ENCODE measurements at regions not wholly inside any gene's neighbourhood (a gene's known extent, or its start where the extent isn't known, plus 50 kb on each side); places are given as distances from the start of the nearest gene placed in this dataset.

- no peak overlapping the region for H2AK5ac ChIP-seq (ENCODE audit: low read length)
- H3K27me3 ChIP-seq (ENCODE audit: insufficient read depth, low read length, poor library complexity) = no peaks in the 10 kb centered on the region
- H3K4me3 ChIP-seq (ENCODE audit: low read length) = no peak overlapping the region
- no peak overlapping the region for H3K18ac ChIP-seq (ENCODE audit: low read length)
- H3K23ac ChIP-seq (ENCODE audit: low read length) = no peak overlapping the region
- H2BK5ac ChIP-seq (ENCODE audit: low read length) = no peak overlapping the region
- no peaks in the 10 kb centered on the region for H3K79me2 ChIP-seq (ENCODE audit: control insufficient read depth, insufficient read depth, low read length)
- H3K4ac ChIP-seq (ENCODE audit: low read depth, low read length) = no peak overlapping the region
- H3K56ac ChIP-seq (ENCODE audit: low read length) = no peak overlapping the region
- no CpG with 5 or more reads among the region's 9 CpGs for WGBS (ENCODE audit: extremely low coverage, insufficient coverage, low lambda C conversion rate)
- H3K9ac ChIP-seq (ENCODE audit: low read length) = no peak overlapping the region
- H3K27ac ChIP-seq (ENCODE audit: low read depth, low read length) = no peak overlapping the region
- no peaks in the 10 kb centered on the region for H3K4me1 ChIP-seq (ENCODE audit: control insufficient read depth, low read depth, low read length)
- DNase-seq = no peak
- H4K8ac ChIP-seq (ENCODE audit: low read depth, low read length) = no peak overlapping the region
- H3K36me3 ChIP-seq (ENCODE audit: control insufficient read depth, insufficient read depth, low read length) = no peaks in the 10 kb centered on the region
- H4K5ac ChIP-seq (ENCODE audit: low read length) = no peak overlapping the region
- H3K79me1 ChIP-seq (ENCODE audit: low read length) = no peaks in the 10 kb centered on the region
- H2BK120ac ChIP-seq (ENCODE audit: low read depth, low read length) = no peak overlapping the region
- no peak overlapping the region for H3K4me2 ChIP-seq (ENCODE audit: low read length)
- H2BK15ac ChIP-seq (replicated peaks; ENCODE audit: low read depth) = no peak overlapping the region
Observed at GRCh38 chr14:93870377-93870776, 56.8 kb upstream of the FAM181A start.

- H3K79me2 ChIP-seq (ENCODE audit: control insufficient read depth, insufficient read depth, low read length) = no peaks in the 10 kb centered on the region
- H4K8ac ChIP-seq (ENCODE audit: low read depth, low read length) = no peak overlapping the region
- no peak overlapping the region for H2BK120ac ChIP-seq (ENCODE audit: low read depth, low read length)
- no peak overlapping the region for H2AK5ac ChIP-seq (ENCODE audit: low read length)
- no peak overlapping the region for H3K9ac ChIP-seq (ENCODE audit: low read length)
- H3K4me3 ChIP-seq (ENCODE audit: low read length) = no peak overlapping the region
- H2BK15ac ChIP-seq (replicated peaks; ENCODE audit: low read depth) = no peak overlapping the region
- no peak overlapping the region for H3K23ac ChIP-seq (ENCODE audit: low read length)
- DNase-seq = no peak
- H3K27ac ChIP-seq (ENCODE audit: low read depth, low read length) = no peak overlapping the region
- H3K36me3 ChIP-seq (ENCODE audit: control insufficient read depth, insufficient read depth, low read length) = no peaks in the 10 kb centered on the region
- H3K79me1 ChIP-seq (ENCODE audit: low read length) = no peaks in the 10 kb centered on the region
- no peak overlapping the region for H3K4me2 ChIP-seq (ENCODE audit: low read length)
- H2BK5ac ChIP-seq (ENCODE audit: low read length) = no peak overlapping the region
- no peak overlapping the region for H4K5ac ChIP-seq (ENCODE audit: low read length)
- H3K4me1 ChIP-seq (ENCODE audit: control insufficient read depth, low read depth, low read length) = no peaks in the 10 kb centered on the region
- H3K4ac ChIP-seq (ENCODE audit: low read depth, low read length) = no peak overlapping the region
- no peak overlapping the region for H3K18ac ChIP-seq (ENCODE audit: low read length)
- no CpG with 5 or more reads among the region's 2 CpGs for WGBS (ENCODE audit: extremely low coverage, insufficient coverage, low lambda C conversion rate)
- H3K27me3 ChIP-seq (ENCODE audit: insufficient read depth, low read length, poor library complexity) = no peaks in the 10 kb centered on the region
- H3K56ac ChIP-seq (ENCODE audit: low read length) = no peak overlapping the region
Observed at GRCh38 chr14:93869427-93869826, 57.7 kb upstream of the FAM181A start.

GRCh38 chr14:93868165-93868564 is 59.0 kb upstream of the FAM181A start:
- Histone ChIP-seq H3K79me1 (ENCODE audit: low read length) (no peaks in the 10 kb centered on the region), H3K18ac (ENCODE audit: low read length) (no peak overlapping the region), H3K79me2 (ENCODE audit: control insufficient read depth, insufficient read depth, low read length) (no peaks in the 10 kb centered on the region), H2BK120ac (ENCODE audit: low read depth, low read length) (no peak overlapping the region), H2BK5ac (ENCODE audit: low read length) (no peak overlapping the region), H3K4ac (ENCODE audit: low read depth, low read length) (no peak overlapping the region), H3K4me3 (ENCODE audit: low read length) (no peak overlapping the region), H3K4me1 (ENCODE audit: control insufficient read depth, low read depth, low read length) (no peaks in the 10 kb centered on the region), H3K56ac (ENCODE audit: low read length) (no peak overlapping the region), H2AK5ac (ENCODE audit: low read length) (no peak overlapping the region), H4K8ac (ENCODE audit: low read depth, low read length) (no peak overlapping the region), H3K23ac (ENCODE audit: low read length) (no peak overlapping the region), H4K5ac (ENCODE audit: low read length) (no peak overlapping the region), H3K27ac (ENCODE audit: low read depth, low read length) (no peak overlapping the region), H3K4me2 (ENCODE audit: low read length) (no peak overlapping the region), H3K36me3 (ENCODE audit: control insufficient read depth, insufficient read depth, low read length) (no peaks in the 10 kb centered on the region), H3K27me3 (ENCODE audit: insufficient read depth, low read length, poor library complexity) (no peaks in the 10 kb centered on the region), H2BK15ac (replicated peaks; ENCODE audit: low read depth) (no peak overlapping the region), H3K9ac (ENCODE audit: low read length) (no peak overlapping the region)
- WGBS (ENCODE audit: extremely low coverage, insufficient coverage, low lambda C conversion rate) = no CpG with 5 or more reads among the region's 4 CpGs
- DNase-seq = no peak

GRCh38 chr14:93862265-93862664 is 64.9 kb upstream of the FAM181A start:
- Histone ChIP-seq H3K4me3 (ENCODE audit: low read length) (no peak overlapping the region), H2AK5ac (ENCODE audit: low read length) (no peak overlapping the region), H2BK15ac (replicated peaks; ENCODE audit: low read depth) (no peak overlapping the region), H3K23ac (ENCODE audit: low read length) (no peak overlapping the region), H3K79me1 (ENCODE audit: low read length) (no peaks in the 10 kb centered on the region), H3K4me2 (ENCODE audit: low read length) (no peak overlapping the region), H3K9ac (ENCODE audit: low read length) (no peak overlapping the region), H3K79me2 (ENCODE audit: control insufficient read depth, insufficient read depth, low read length) (no peaks in the 10 kb centered on the region), H4K8ac (ENCODE audit: low read depth, low read length) (no peak overlapping the region), H3K4me1 (ENCODE audit: control insufficient read depth, low read depth, low read length) (no peaks in the 10 kb centered on the region), H3K18ac (ENCODE audit: low read length) (no peak overlapping the region), H2BK5ac (ENCODE audit: low read length) (no peak overlapping the region), H3K27me3 (ENCODE audit: insufficient read depth, low read length, poor library complexity) (no peaks in the 10 kb centered on the region), H4K5ac (ENCODE audit: low read length) (no peak overlapping the region), H3K36me3 (ENCODE audit: control insufficient read depth, insufficient read depth, low read length) (no peaks in the 10 kb centered on the region), H2BK120ac (ENCODE audit: low read depth, low read length) (no peak overlapping the region), H3K56ac (ENCODE audit: low read length) (no peak overlapping the region), H3K4ac (ENCODE audit: low read depth, low read length) (no peak overlapping the region), H3K27ac (ENCODE audit: low read depth, low read length) (no peak overlapping the region)
- no CpG with 5 or more reads among the region's 3 CpGs for WGBS (ENCODE audit: extremely low coverage, insufficient coverage, low lambda C conversion rate)
- DNase-seq = no peak

GRCh38 chr14:93861836-93862235 is 65.3 kb upstream of the FAM181A start:
- Histone ChIP-seq H3K27ac (ENCODE audit: low read depth, low read length) (no peak overlapping the region), H3K79me1 (ENCODE audit: low read length) (no peaks in the 10 kb centered on the region), H3K4me3 (ENCODE audit: low read length) (no peak overlapping the region), H3K4ac (ENCODE audit: low read depth, low read length) (no peak overlapping the region), H3K79me2 (ENCODE audit: control insufficient read depth, insufficient read depth, low read length) (no peaks in the 10 kb centered on the region), H3K4me2 (ENCODE audit: low read length) (no peak overlapping the region), H4K8ac (ENCODE audit: low read depth, low read length) (no peak overlapping the region), H3K23ac (ENCODE audit: low read length) (no peak overlapping the region), H3K4me1 (ENCODE audit: control insufficient read depth, low read depth, low read length) (no peaks in the 10 kb centered on the region), H3K9ac (ENCODE audit: low read length) (no peak overlapping the region), H2BK5ac (ENCODE audit: low read length) (no peak overlapping the region), H2BK120ac (ENCODE audit: low read depth, low read length) (no peak overlapping the region), H3K27me3 (ENCODE audit: insufficient read depth, low read length, poor library complexity) (no peaks in the 10 kb centered on the region), H3K56ac (ENCODE audit: low read length) (no peak overlapping the region), H3K36me3 (ENCODE audit: control insufficient read depth, insufficient read depth, low read length) (no peaks in the 10 kb centered on the region), H2AK5ac (ENCODE audit: low read length) (no peak overlapping the region), H3K18ac (ENCODE audit: low read length) (no peak overlapping the region), H2BK15ac (replicated peaks; ENCODE audit: low read depth) (no peak overlapping the region), H4K5ac (ENCODE audit: low read length) (no peak overlapping the region)
- no CpG with 5 or more reads among the region's 5 CpGs for WGBS (ENCODE audit: extremely low coverage, insufficient coverage, low lambda C conversion rate)
- no peak for DNase-seq

- Histone ChIP-seq H2BK15ac (replicated peaks; ENCODE audit: low read depth) (no peak overlapping the region), H3K18ac (ENCODE audit: low read length) (no peak overlapping the region), H3K9ac (ENCODE audit: low read length) (no peak overlapping the region), H3K4me1 (ENCODE audit: control insufficient read depth, low read depth, low read length) (no peaks in the 10 kb centered on the region), H3K4me2 (ENCODE audit: low read length) (no peak overlapping the region), H3K4ac (ENCODE audit: low read depth, low read length) (no peak overlapping the region), H3K23ac (ENCODE audit: low read length) (no peak overlapping the region), H3K56ac (ENCODE audit: low read length) (no peak overlapping the region), H4K5ac (ENCODE audit: low read length) (no peak overlapping the region), H3K79me1 (ENCODE audit: low read length) (no peaks in the 10 kb centered on the region), H3K36me3 (ENCODE audit: control insufficient read depth, insufficient read depth, low read length) (no peaks in the 10 kb centered on the region), H2BK5ac (ENCODE audit: low read length) (no peak overlapping the region), H3K4me3 (ENCODE audit: low read length) (no peak overlapping the region), H2BK120ac (ENCODE audit: low read depth, low read length) (no peak overlapping the region), H3K27me3 (ENCODE audit: insufficient read depth, low read length, poor library complexity) (no peaks in the 10 kb centered on the region), H4K8ac (ENCODE audit: low read depth, low read length) (no peak overlapping the region), H2AK5ac (ENCODE audit: low read length) (no peak overlapping the region), H3K27ac (ENCODE audit: low read depth, low read length) (no peak overlapping the region), H3K79me2 (ENCODE audit: control insufficient read depth, insufficient read depth, low read length) (no peaks in the 10 kb centered on the region)
- no CpG with 5 or more reads among the region's 7 CpGs for WGBS (ENCODE audit: extremely low coverage, insufficient coverage, low lambda C conversion rate)
- DNase-seq = no peak
Observed at GRCh38 chr14:93859957-93860356, 67.2 kb upstream of the FAM181A start.

Measured in mesendoderm (in vitro differentiated cells).